Calu3 (cell line): ENCODE measurements at regions not wholly inside any gene's neighbourhood (a gene's known extent, or its start where the extent isn't known, plus 50 kb on each side); places are given as distances from the start of the nearest gene placed in this dataset.

Experiments
- BruUV-seq: library from RNA; stranded (reverse); fragments of 400-500 nt; replicated peaks from 2 replicates; lab custom pipeline; 2021; lab: Mats Ljungman, UMichigan
- CTCF ChIA-PET: fragments of 300-600 bp; sonication (Branson Sonifier 250); formaldehyde crosslinking; loops from one replicate; lab custom pipeline; 2022; ENCODE audit warnings: antibody characterized with exemption; lab: Charles Lee
- DNase-seq: peaks from one replicate; pipeline ENCODE4 v3.0.0; 2022
- H3K27ac Mint-ChIP-seq: one replicate; pipeline ENCODE4 v1.8.0; 2022; ENCODE audit warnings: mixed read lengths; ENCODE audit not compliant: unreplicated experiment
- H3K27me3 Mint-ChIP-seq: one replicate; pipeline ENCODE4 v1.8.0; 2022; ENCODE audit warnings: mixed read lengths; ENCODE audit not compliant: unreplicated experiment
- H3K36me3 Mint-ChIP-seq: one replicate; pipeline ENCODE4 v1.8.0; 2022; ENCODE audit warnings: mild to moderate bottlenecking, moderate library complexity, mixed read lengths; ENCODE audit not compliant: insufficient read depth, unreplicated experiment
- H3K4me1 Mint-ChIP-seq: one replicate; pipeline ENCODE4 v1.8.0; 2022; ENCODE audit warnings: mild to moderate bottlenecking, low read depth, mixed read lengths; ENCODE audit not compliant: unreplicated experiment
- H3K4me3 Mint-ChIP-seq: one replicate; pipeline ENCODE4 v1.8.0; 2022; ENCODE audit warnings: mild to moderate bottlenecking, low read depth, moderate library complexity, mixed read lengths; ENCODE audit not compliant: unreplicated experiment
- H3K9me3 Mint-ChIP-seq: one replicate; pipeline ENCODE4 v1.8.0; 2022; ENCODE audit warnings: low read depth, mixed read lengths; ENCODE audit not compliant: unreplicated experiment
- intact Hi-C: fragments of 100-400 bp; cut with micrococcal nuclease; formaldehyde crosslinking; loops from one replicate; pipeline ENCODE4 v1.10.0; 2022; ENCODE audit not compliant: unreplicated experiment
- TF ChIP-seq, protein P1 (sequence below): fragments of 200-600 bp; IDR thresholded peaks from one replicate; pipeline ENCODE4 v1.8.0; 2022; ENCODE audit warnings: antibody characterized with exemption; ENCODE audit not compliant: unreplicated experiment

DNA sequence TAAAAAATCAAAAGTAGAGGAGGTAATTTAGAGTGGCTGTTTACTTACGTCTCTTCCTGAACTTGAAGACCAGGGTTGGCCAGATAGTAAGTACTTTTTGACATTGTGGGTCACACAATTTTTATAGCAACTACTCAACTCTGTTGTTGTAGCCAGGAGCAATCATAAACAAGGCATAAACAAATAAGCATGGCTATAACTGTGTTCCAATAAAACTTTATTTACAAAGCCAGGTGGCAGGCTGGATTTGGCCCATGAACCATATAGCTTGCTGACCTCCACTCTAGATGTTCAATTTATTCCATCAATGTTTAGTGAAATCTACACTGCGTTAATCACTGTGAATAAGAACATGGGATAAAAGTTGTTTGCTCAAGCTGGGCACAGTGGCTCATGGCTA is 500.4 kb upstream of the ERCC4 start:
- CTCF ChIA-PET, result interaction anchor here (0.6 kb wide), 1 partner anchor 17 kb away, joined by 6 read pairs; no protein-coding TSS in a partner anchor
- Mint-ChIP-seq H3K4me3 (no peak overlapping the region), H3K9me3 (peaks cover 12% of the 10 kb centered on the region), H3K4me1 (no peaks in the 10 kb centered on the region), H3K36me3 (no peaks in the 10 kb centered on the region), H3K27ac (no peak overlapping the region), H3K27me3 (no peaks in the 10 kb centered on the region)
- intact Hi-C loops, result no loop called here
- no TSS peak for BruUV-seq
- no peak for DNase-seq
- TF ChIP-seq, protein P1, sequence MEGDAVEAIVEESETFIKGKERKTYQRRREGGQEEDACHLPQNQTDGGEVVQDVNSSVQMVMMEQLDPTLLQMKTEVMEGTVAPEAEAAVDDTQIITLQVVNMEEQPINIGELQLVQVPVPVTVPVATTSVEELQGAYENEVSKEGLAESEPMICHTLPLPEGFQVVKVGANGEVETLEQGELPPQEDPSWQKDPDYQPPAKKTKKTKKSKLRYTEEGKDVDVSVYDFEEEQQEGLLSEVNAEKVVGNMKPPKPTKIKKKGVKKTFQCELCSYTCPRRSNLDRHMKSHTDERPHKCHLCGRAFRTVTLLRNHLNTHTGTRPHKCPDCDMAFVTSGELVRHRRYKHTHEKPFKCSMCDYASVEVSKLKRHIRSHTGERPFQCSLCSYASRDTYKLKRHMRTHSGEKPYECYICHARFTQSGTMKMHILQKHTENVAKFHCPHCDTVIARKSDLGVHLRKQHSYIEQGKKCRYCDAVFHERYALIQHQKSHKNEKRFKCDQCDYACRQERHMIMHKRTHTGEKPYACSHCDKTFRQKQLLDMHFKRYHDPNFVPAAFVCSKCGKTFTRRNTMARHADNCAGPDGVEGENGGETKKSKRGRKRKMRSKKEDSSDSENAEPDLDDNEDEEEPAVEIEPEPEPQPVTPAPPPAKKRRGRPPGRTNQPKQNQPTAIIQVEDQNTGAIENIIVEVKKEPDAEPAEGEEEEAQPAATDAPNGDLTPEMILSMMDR, result no peak

- no peaks in the 10 kb centered on the region for H3K27me3 Mint-ChIP-seq
- H3K27ac Mint-ChIP-seq, result no peak overlapping the region
- intact Hi-C loops, result no loop called here
- H3K9me3 Mint-ChIP-seq, result peaks cover 9% of the 10 kb centered on the region
- CTCF ChIA-PET, result no interaction called here
- TF ChIP-seq, protein P1, result no peak
- H3K4me3 Mint-ChIP-seq, result no peak overlapping the region
- no peak for DNase-seq
- BruUV-seq, result no TSS peak
- H3K36me3 Mint-ChIP-seq, result no peaks in the 10 kb centered on the region
- H3K4me1 Mint-ChIP-seq, result no peaks in the 10 kb centered on the region
Measured at GRCh38 chr16:13421726-13422125, 498.2 kb upstream of the ERCC4 start.

GRCh38 chr16:13425836-13426235 is 494.1 kb upstream of the ERCC4 start:
- TF ChIP-seq, protein P1, result no peak
- Mint-ChIP-seq H3K4me3 (no peak overlapping the region), H3K36me3 (no peaks in the 10 kb centered on the region), H3K9me3 (peaks cover 8% of the 10 kb centered on the region), H3K27me3 (no peaks in the 10 kb centered on the region), H3K27ac (no peak overlapping the region), H3K4me1 (no peaks in the 10 kb centered on the region)
- no peak for DNase-seq
- CTCF ChIA-PET, result no interaction called here
- intact Hi-C loops, result no loop called here
- no TSS peak for BruUV-seq

DNA sequence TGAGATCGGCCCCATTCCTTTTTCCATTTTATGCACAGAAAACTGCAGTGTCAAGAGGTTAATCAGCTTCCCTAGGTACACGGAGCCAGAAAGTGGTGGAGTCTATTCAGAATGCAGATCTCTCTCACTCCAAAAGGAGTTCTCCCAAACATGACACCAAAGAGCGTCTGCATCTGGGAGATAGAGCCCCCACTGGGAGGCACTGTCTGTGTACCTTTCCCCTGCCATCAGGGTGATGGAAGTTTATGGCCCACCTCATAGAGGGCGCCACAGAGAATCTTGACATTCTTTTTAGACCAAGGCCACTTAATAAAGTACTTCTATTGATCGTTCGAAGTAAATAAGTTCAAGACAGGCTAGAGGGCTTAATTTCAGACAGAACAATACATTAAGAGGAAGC is 493.7 kb upstream of the ERCC4 start:
- Mint-ChIP-seq H3K36me3 (no peaks in the 10 kb centered on the region), H3K27ac (no peak overlapping the region), H3K27me3 (no peaks in the 10 kb centered on the region), H3K4me1 (no peaks in the 10 kb centered on the region), H3K4me3 (no peak overlapping the region), H3K9me3 (peaks cover 8% of the 10 kb centered on the region)
- CTCF ChIA-PET, result interaction anchor here (0.6 kb wide), 1 partner anchor 44 kb away, joined by 4 read pairs; no protein-coding TSS in a partner anchor
- intact Hi-C loops, result no loop called here
- no peak for DNase-seq
- TF ChIP-seq, protein P1, result no peak
- no TSS peak for BruUV-seq
